HL-60/S4 treated with retinoic acid at 250 ng/mL for 4 days and 3 days (cell line): ENCODE measurements at regions not wholly inside any gene's neighbourhood (a gene's known extent, or its start where the extent isn't known, plus 50 kb on each side); places are given as distances from the start of the nearest gene placed in this dataset.
"Not testable (repeated sequence)": the region's sequence is repeated elsewhere in the genome, so short reads cannot be mapped to it uniquely, and the experiment has no call there.

Source experiments
- in situ Hi-C: fragments of 300-500 bp; cut with MboI; formaldehyde crosslinking; loops from 2 replicates; pipeline ENCODE4 v1.7.0; 2022; ENCODE audit warnings: low sequenced_read_pairs

GRCh38 chr9:38342532-38342931, 50.0 kb upstream of the ALDH1B1 start:
- in situ Hi-C loops: loop anchor here (25.0 kb wide), 1 partner anchor 230 kb away; no protein-coding TSS in a partner anchor

- in situ Hi-C loops: loop anchor here (25.0 kb wide), 1 partner anchor 230 kb away; no protein-coding TSS in a partner anchor
These were observed 50.4 kb upstream of the ALDH1B1 start for GRCh38 chr9:38342096-38342495.

GRCh38 chr9:38339496-38339895, 53.0 kb upstream of the ALDH1B1 start:
- in situ Hi-C loops: loop anchor here (25.0 kb wide), 1 partner anchor 227 kb away; no protein-coding TSS in a partner anchor

GRCh38 chr9:38339087-38339486, 53.4 kb upstream of the ALDH1B1 start:
- in situ Hi-C loops: loop anchor here (25.0 kb wide), 1 partner anchor 227 kb away; no protein-coding TSS in a partner anchor

GRCh38 chr9:38338342-38339018, 54.0 kb upstream of the ALDH1B1 start:
- in situ Hi-C loops: loop anchor here (25.0 kb wide), 1 partner anchor 226 kb away; no protein-coding TSS in a partner anchor

GRCh38 chr9:38337706-38338264, 54.7 kb upstream of the ALDH1B1 start:
- in situ Hi-C loops: loop anchor here (25.0 kb wide), 1 partner anchor 225 kb away; no protein-coding TSS in a partner anchor

GRCh38 chr9:38337181-38337580, 55.3 kb upstream of the ALDH1B1 start:
- in situ Hi-C loops: loop anchor here (25.0 kb wide), 1 partner anchor 225 kb away; no protein-coding TSS in a partner anchor

- in situ Hi-C loops: loop anchor here (25.0 kb wide), 1 partner anchor 224 kb away; no protein-coding TSS in a partner anchor
These were observed 56.2 kb upstream of the ALDH1B1 start for GRCh38 chr9:38336341-38336740.

- in situ Hi-C loops: loop anchor here (25.0 kb wide), 1 partner anchor 223 kb away; no protein-coding TSS in a partner anchor
These were observed 56.8 kb upstream of the ALDH1B1 start for GRCh38 chr9:38335686-38336085.

- in situ Hi-C loops: loop anchor here (25.0 kb wide), 1 partner anchor 222 kb away; no protein-coding TSS in a partner anchor
These were observed 58.3 kb upstream of the ALDH1B1 start for GRCh38 chr9:38334234-38334633.

GRCh38 chr9:38333047-38333446, 59.5 kb upstream of the ALDH1B1 start:
- in situ Hi-C loops: loop anchor here (25.0 kb wide), 1 partner anchor 221 kb away; no protein-coding TSS in a partner anchor

GRCh38 chr9:38332625-38333024, 59.9 kb upstream of the ALDH1B1 start:
- in situ Hi-C loops: loop anchor here (25.0 kb wide), 1 partner anchor 220 kb away; no protein-coding TSS in a partner anchor

GRCh38 chr9:38331141-38331540, 61.4 kb upstream of the ALDH1B1 start:
- in situ Hi-C loops: loop anchor here (25.0 kb wide), 1 partner anchor 219 kb away; no protein-coding TSS in a partner anchor

GRCh38 chr9:38329968-38330367, 62.5 kb upstream of the ALDH1B1 start:
- in situ Hi-C loops: loop anchor here (25.0 kb wide), 1 partner anchor 218 kb away; no protein-coding TSS in a partner anchor

GRCh38 chr9:38328765-38329164, 63.7 kb upstream of the ALDH1B1 start:
- in situ Hi-C loops: loop anchor here (25.0 kb wide), 1 partner anchor 216 kb away; no protein-coding TSS in a partner anchor

- in situ Hi-C loops: loop anchor here (25.0 kb wide), 1 partner anchor 214 kb away; no protein-coding TSS in a partner anchor
These were observed 66.4 kb upstream of the ALDH1B1 start for GRCh38 chr9:38326122-38326521.

GRCh38 chr9:38324213-38324612, 68.3 kb upstream of the ALDH1B1 start:
- in situ Hi-C loops: not testable (repeated sequence)

GRCh38 chr9:38322937-38323336, 69.6 kb upstream of the ALDH1B1 start:
- in situ Hi-C loops: no loop called here

GRCh38 chr9:38319496-38320173, 72.9 kb upstream of the ALDH1B1 start:
- in situ Hi-C loops: no loop called here

GRCh38 chr9:38318759-38319495, 73.6 kb upstream of the ALDH1B1 start:
- in situ Hi-C loops: no loop called here
